Fibroblast of the conjunctiva (primary cell): ENCODE measurements at regions not wholly inside any gene's neighbourhood (a gene's known extent, or its start where the extent isn't known, plus 50 kb on each side); places are given as distances from the start of the nearest gene placed in this dataset.

Experiments used
- DNase-seq: peaks from one replicate; pipeline ENCODE4 v3.0.0-alpha.2; 2010; ENCODE audit warnings: low read depth

- no peak for DNase-seq
Measured at GRCh38 chr10:117716889-117717288, 174.3 kb downstream of the EMX2 start.

- no peak for DNase-seq
Measured at GRCh38 chr10:117718986-117719920, 176.7 kb downstream of the EMX2 start.

GRCh38 chr10:117720931-117721835, 178.6 kb downstream of the EMX2 start:
- no peak for DNase-seq

GRCh38 chr10:117721873-117722272, 179.3 kb downstream of the EMX2 start:
- DNase-seq, result no peak

GRCh38 chr10:117723343-117723742, 180.8 kb downstream of the EMX2 start:
- DNase-seq, result no peak

- DNase-seq, result no peak
Measured at GRCh38 chr10:117725993-117726392, 183.4 kb downstream of the EMX2 start.

- DNase-seq, result no peak
Measured at GRCh38 chr10:117726596-117727295, 184.2 kb downstream of the EMX2 start.

- no peak for DNase-seq
Measured at GRCh38 chr10:117727421-117727820, 184.9 kb downstream of the EMX2 start.

GRCh38 chr10:117728087-117728486, 185.5 kb downstream of the EMX2 start:
- no peak for DNase-seq

GRCh38 chr10:117729156-117729555, 186.6 kb downstream of the EMX2 start:
- DNase-seq, result no peak

GRCh38 chr10:117731121-117731791, 188.7 kb downstream of the EMX2 start:
- DNase-seq, result no peak

GRCh38 chr10:117734731-117735405, 192.3 kb downstream of the EMX2 start:
- no peak for DNase-seq

- DNase-seq, result no peak
Measured at GRCh38 chr10:117736655-117737054, 194.1 kb downstream of the EMX2 start.

- no peak for DNase-seq
Measured at GRCh38 chr10:117740088-117740487, 197.5 kb downstream of the EMX2 start.

GRCh38 chr10:117740691-117741222, 198.2 kb downstream of the EMX2 start:
- DNase-seq, result no peak

GRCh38 chr10:117741524-117741923, 199.0 kb downstream of the EMX2 start:
- DNase-seq, result no peak

- no peak for DNase-seq
Measured at GRCh38 chr10:117743509-117743908, 201.0 kb downstream of the EMX2 start.

- DNase-seq, result no peak
Measured at GRCh38 chr10:117745301-117745700, 202.8 kb downstream of the EMX2 start.

- no peak for DNase-seq
Measured at GRCh38 chr10:117746541-117747448, 204.2 kb downstream of the EMX2 start.

GRCh38 chr10:117747636-117748035, 205.1 kb downstream of the EMX2 start:
- DNase-seq, result no peak
